Uterus (tissue), 3 donors: ENCODE measurements at regions not wholly inside any gene's neighbourhood (a gene's known extent, or its start where the extent isn't known, plus 50 kb on each side); places are given as distances from the start of the nearest gene placed in this dataset.

Experiments used
- DNase-seq, 2 donors: peaks; one replicate each; pipeline ENCODE4 v3.0.0-alpha.2; 2019 to 2020
- H3K27ac ChIP-seq, 2 donors: fragments of 200-600 bp; sonication (generic); 1 replicate in 1 of 2; 2 replicates in 1 of 2; pipeline ENCODE4 v1.5.1; 2016 to 2018
- H3K27me3 ChIP-seq, 2 donors: fragments of 200-600 bp; sonication (generic); one replicate each; pipeline ENCODE4 v1.5.1; 2018 to 2019; ENCODE audit warnings: control low read depth in 1 of 2
- H3K36me3 ChIP-seq, 2 donors: fragments of 200-600 bp; sonication (generic); one replicate each; pipeline ENCODE4 v1.5.1; 2019; ENCODE audit warnings: control low read depth in 1 of 2
- H3K4me1 ChIP-seq, 2 donors: fragments of 200-600 bp; sonication (generic); one replicate each; pipeline ENCODE4 v1.5.1; 2018 to 2019; ENCODE audit warnings: control low read depth in 1 of 2
- H3K4me3 ChIP-seq, 2 donors: fragments of 200-600 bp; sonication (generic); 1 replicate in 1 of 2; 2 replicates in 1 of 2; pipeline ENCODE4 v1.5.1; 2018 to 2019; ENCODE audit warnings: mild to moderate bottlenecking in 1 of 2
- H3K9me3 ChIP-seq, 2 donors: fragments of 200-600 bp; sonication (generic); one replicate each; pipeline ENCODE4 v1.5.1; 2019; ENCODE audit warnings: control low read depth in 1 of 2
- CTCF ChIP-seq, 4 experiments: fragments of 200-600 bp in 2 of 4; fragments of 450-650 bp in 2 of 4; sonication (generic) in 2 of 4; IDR thresholded peaks; one replicate each; pipeline ENCODE4 v1.5.1; 2016 to 2019; ENCODE audit warnings: antibody characterized with exemption in 4 of 4, mild to moderate bottlenecking in 2 of 4, moderate library complexity in 1 of 4
- POLR2A ChIP-seq, 2 donors: fragments of 450-650 bp; IDR thresholded peaks; one replicate each; pipeline ENCODE4 v1.6.1; 2016; ENCODE audit warnings: antibody characterized with exemption in 2 of 2, mild to moderate bottlenecking in 1 of 2, moderate library complexity in 1 of 2
- intact Hi-C: fragments of 100-400 bp; cut with DNase I; formaldehyde crosslinking; loops from one replicate; pipeline ENCODE4 v1.15.1; 2023; ENCODE audit warnings: low total_unique reads
- donor health status: DM: yes; HTN: yes; CAD: no.

GRCh38 chr9:11002705-11003104 lies 389.9 kb upstream of the PTPRD start:
- Histone ChIP-seq H3K36me3 (no peaks in the 10 kb centered on the region), H3K9me3 (no peaks in the 10 kb centered on the region), H3K27ac (no peak overlapping the region), H3K4me3 (no peak overlapping the region), H3K4me1 (no peaks in the 10 kb centered on the region), H3K27me3 (no peaks in the 10 kb centered on the region)
- intact Hi-C loops, result no loop called here
- no peak for DNase-seq
- no peak for TF ChIP-seq CTCF (IDR thresholded peaks at IDR 0.05)
- no peak for TF ChIP-seq POLR2A (IDR thresholded peaks at IDR 0.05)

GRCh38 chr9:11003836-11004235 lies 391.0 kb upstream of the PTPRD start:
- Histone ChIP-seq H3K27ac (no peak overlapping the region), H3K4me3 (no peak overlapping the region), H3K9me3 (no peaks in the 10 kb centered on the region), H3K36me3 (no peaks in the 10 kb centered on the region), H3K4me1 (no peaks in the 10 kb centered on the region), H3K27me3 (no peaks in the 10 kb centered on the region)
- no peak for DNase-seq
- intact Hi-C loops, result no loop called here
- TF ChIP-seq POLR2A (IDR thresholded peaks at IDR 0.05) (no peak), CTCF (IDR thresholded peaks at IDR 0.05) (no peak)

- Histone ChIP-seq H3K4me1 (no peaks in the 10 kb centered on the region), H3K27ac (no peak overlapping the region), H3K9me3 (no peaks in the 10 kb centered on the region), H3K27me3 (no peaks in the 10 kb centered on the region), H3K36me3 (no peaks in the 10 kb centered on the region), H3K4me3 (no peak overlapping the region)
- TF ChIP-seq CTCF (IDR thresholded peaks at IDR 0.05) (no peak), POLR2A (IDR thresholded peaks at IDR 0.05) (no peak)
- intact Hi-C loops, result no loop called here
- DNase-seq, result no peak
Measured at GRCh38 chr9:11011696-11012095, 398.9 kb upstream of the PTPRD start.

GRCh38 chr9:11016081-11016480 lies 403.3 kb upstream of the PTPRD start:
- DNase-seq, result no peak
- H3K36me3 ChIP-seq, result no peaks in the 10 kb centered on the region
- TF ChIP-seq POLR2A (IDR thresholded peaks at IDR 0.05), result no peak
- no peak for TF ChIP-seq CTCF (IDR thresholded peaks at IDR 0.05)
- no peaks in the 10 kb centered on the region for H3K9me3 ChIP-seq
- H3K27ac ChIP-seq, result no peak overlapping the region
- H3K27me3 ChIP-seq, result no peaks in the 10 kb centered on the region
- H3K4me3 ChIP-seq, result no peak overlapping the region
- H3K4me1 ChIP-seq, result no peaks in the 10 kb centered on the region
- intact Hi-C loops, result no loop called here

GRCh38 chr9:11023201-11023600 lies 410.4 kb upstream of the PTPRD start:
- H3K4me1 ChIP-seq, result no peaks in the 10 kb centered on the region
- H3K36me3 ChIP-seq, result no peaks in the 10 kb centered on the region
- TF ChIP-seq POLR2A (IDR thresholded peaks at IDR 0.05) (no peak), CTCF (IDR thresholded peaks at IDR 0.05) (no peak)
- H3K9me3 ChIP-seq, result no peaks in the 10 kb centered on the region
- no peak for DNase-seq
- H3K4me3 ChIP-seq, result no peak overlapping the region
- H3K27ac ChIP-seq, result no peak overlapping the region
- H3K27me3 ChIP-seq, result no peaks in the 10 kb centered on the region
- intact Hi-C loops, result no loop called here
